ENCODE measurements at regions not wholly inside any gene's neighbourhood (a gene's known extent, or its start where the extent isn't known, plus 50 kb on each side); places are given as distances from the start of the nearest gene placed in this dataset.

GRCh38 chr15:29456255-29456654 is 186.6 kb upstream of the NSMCE3 start:
- TF ChIP-seq TOX (CRISPR knock-in tag; IDR thresholded peaks at IDR 0.05; ENCODE audit: borderline replicate concordance) (no peak), ARNTL (CRISPR knock-in tag; IDR thresholded peaks at IDR 0.05; ENCODE audit: borderline replicate concordance, low read depth) (no peak), CREB5 (CRISPR knock-in tag; IDR thresholded peaks at IDR 0.05; ENCODE audit: low read depth) (no peak), ZNF565 (CRISPR knock-in tag; conservative IDR thresholded peaks at IDR 0.05; ENCODE audit: low read depth) (no peak), ZNF8 (CRISPR knock-in tag; IDR thresholded peaks at IDR 0.05) (no peak), OSR1 (CRISPR knock-in tag; IDR thresholded peaks at IDR 0.05) (no peak), PATZ1 (CRISPR knock-in tag; IDR thresholded peaks at IDR 0.05; ENCODE audit: borderline replicate concordance) (no peak), ESRRG (CRISPR knock-in tag; IDR thresholded peaks at IDR 0.05) (no peak)

Measured in SK-N-SH treated with all-trans-retinoic acid at 6 μM for 48 hours (cell line).